ENCODE measurements at regions not wholly inside any gene's neighbourhood (a gene's known extent, or its start where the extent isn't known, plus 50 kb on each side); places are given as distances from the start of the nearest gene placed in this dataset.

GRCh38 chr4:58499182-58499581 lies 1389.0 kb upstream of the IGFBP7 start:
- in situ Hi-C loops (cut with MboI; ENCODE audit: low pct_ligation_motif_present in 1 of 4, low pct_unique_long_range_greater_than_20kb in 1 of 4, low sequenced_read_pairs in 3 of 4): no loop called here

DNA sequence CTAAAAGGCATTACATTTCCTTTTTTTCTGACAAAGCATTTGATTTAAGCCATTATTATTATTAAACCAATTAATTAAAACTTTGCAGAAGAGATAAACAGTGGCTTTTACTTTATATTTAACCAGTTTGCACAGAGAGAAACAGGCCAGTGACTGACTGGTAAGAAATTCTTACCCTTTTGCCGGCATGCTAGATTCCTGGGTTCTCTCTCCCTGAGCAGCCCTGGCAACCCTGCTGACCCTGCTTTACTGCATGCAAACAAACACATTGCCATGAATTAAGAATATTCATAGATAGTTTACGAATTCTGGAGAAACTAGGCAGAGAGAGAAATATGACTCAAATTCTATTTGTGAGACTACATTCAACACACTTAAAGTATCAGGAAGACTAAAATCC lies 1381.4 kb upstream of the IGFBP7 start:
- Histone ChIP-seq H3K36me3 (no peaks in the 10 kb centered on the region), H3K4me3 (no peak overlapping the region), H3K27me3 (no peaks in the 10 kb centered on the region), H3K4me1 (no peaks in the 10 kb centered on the region), H3K9me3 (no peaks in the 10 kb centered on the region), H3K27ac (no peak overlapping the region)
- TF ChIP-seq EP300 (IDR thresholded peaks at IDR 0.05; ENCODE audit: low read depth): no peak
- TF ChIP-seq CTCF (IDR thresholded peaks at IDR 0.05): no peak
- TF ChIP-seq POLR2AphosphoS5 (IDR thresholded peaks at IDR 0.05): no peak
- TF ChIP-seq POLR2A (IDR thresholded peaks at IDR 0.05): no peak
- DNase-seq: no peak
- 72 to 76% methylated on average over 2 of the region's 2 CpGs for WGBS, 2 donors (ENCODE audit: low coverage in 1 of 2)
- in situ Hi-C loops (cut with MboI; ENCODE audit: low pct_ligation_motif_present in 1 of 4, low pct_unique_long_range_greater_than_20kb in 1 of 4, low sequenced_read_pairs in 3 of 4) (no loop called here), intact Hi-C loops (cut with DNase I; ENCODE audit: low total_unique reads) (no loop called here)

More at GRCh38 chr4:58499182-58499581, 1389.0 kb upstream of the IGFBP7 start:
- H3K27ac ChIP-seq: no peak overlapping the region
- H3K9me3 ChIP-seq: no peaks in the 10 kb centered on the region
- intact Hi-C loops (cut with DNase I; ENCODE audit: low total_unique reads): no loop called here
- H3K36me3 ChIP-seq: no peaks in the 10 kb centered on the region
- no peak overlapping the region for H3K4me3 ChIP-seq
- no peaks in the 10 kb centered on the region for H3K4me1 ChIP-seq
- TF ChIP-seq POLR2AphosphoS5 (IDR thresholded peaks at IDR 0.05): no peak
- no peak for TF ChIP-seq CTCF (IDR thresholded peaks at IDR 0.05)
- TF ChIP-seq POLR2A (IDR thresholded peaks at IDR 0.05): no peak
- no peak for TF ChIP-seq EP300 (IDR thresholded peaks at IDR 0.05; ENCODE audit: low read depth)
- H3K27me3 ChIP-seq: no peaks in the 10 kb centered on the region
- no peak for DNase-seq

DNA sequence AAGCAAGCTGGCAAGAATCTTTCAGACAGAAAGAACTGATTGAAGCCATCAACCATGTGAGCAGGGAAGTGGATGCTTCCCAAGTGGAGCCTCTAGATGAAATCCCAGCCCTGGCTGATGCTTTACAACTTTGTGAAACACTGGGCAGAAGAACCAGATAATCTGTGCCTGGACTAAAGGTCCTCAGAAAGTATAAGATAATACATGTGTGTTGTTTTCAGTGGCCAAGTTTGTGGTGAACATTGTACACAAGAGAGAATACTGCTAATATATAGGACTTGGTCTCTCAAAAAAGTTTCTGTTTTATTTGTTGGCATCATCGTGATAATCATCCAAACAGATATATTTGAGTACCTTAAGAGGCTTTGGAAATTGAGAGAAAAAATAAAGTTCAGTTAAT lies 1367.8 kb upstream of the IGFBP7 start:
- TF ChIP-seq CTCF (IDR thresholded peaks at IDR 0.05): no peak
- no peak for TF ChIP-seq POLR2AphosphoS5 (IDR thresholded peaks at IDR 0.05)
- in situ Hi-C loops (cut with MboI; ENCODE audit: low pct_ligation_motif_present in 1 of 4, low pct_unique_long_range_greater_than_20kb in 1 of 4, low sequenced_read_pairs in 3 of 4): no loop called here
- no peak overlapping the region for H3K4me3 ChIP-seq
- 73 to 78% methylated on average over 1 of the region's 1 CpG for WGBS, 2 donors (ENCODE audit: low coverage in 1 of 2)
- no peaks in the 10 kb centered on the region for H3K4me1 ChIP-seq
- H3K27me3 ChIP-seq: no peaks in the 10 kb centered on the region
- no peaks in the 10 kb centered on the region for H3K36me3 ChIP-seq
- intact Hi-C loops (cut with DNase I; ENCODE audit: low total_unique reads): no loop called here
- H3K27ac ChIP-seq: no peak overlapping the region
- no peaks in the 10 kb centered on the region for H3K9me3 ChIP-seq
- DNase-seq: no peak

DNA sequence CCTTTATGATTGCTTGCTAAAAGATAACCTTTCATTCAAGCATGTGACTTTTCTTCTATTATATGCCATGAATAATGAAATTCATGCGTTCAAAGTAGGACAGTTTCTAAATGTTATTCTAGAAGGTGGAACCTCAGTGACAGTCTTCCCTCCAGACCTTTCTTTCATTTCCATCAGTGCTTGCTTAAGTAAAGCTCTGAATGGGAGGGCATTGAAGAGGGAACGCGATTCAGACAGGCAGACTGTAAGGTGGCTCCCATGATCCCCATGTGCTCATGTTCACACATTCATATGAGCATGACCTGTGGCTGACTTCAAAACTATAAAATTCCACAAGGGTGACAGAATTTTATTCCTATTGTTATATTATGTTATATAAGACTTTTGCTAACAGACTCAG lies 1367.3 kb upstream of the IGFBP7 start:
- no peaks in the 10 kb centered on the region for H3K36me3 ChIP-seq
- H3K9me3 ChIP-seq: no peaks in the 10 kb centered on the region
- no peak overlapping the region for H3K4me3 ChIP-seq
- in situ Hi-C loops (cut with MboI; ENCODE audit: low pct_ligation_motif_present in 1 of 4, low pct_unique_long_range_greater_than_20kb in 1 of 4, low sequenced_read_pairs in 3 of 4) (no loop called here), intact Hi-C loops (cut with DNase I; ENCODE audit: low total_unique reads) (no loop called here)
- no peak overlapping the region for H3K27ac ChIP-seq
- no peaks in the 10 kb centered on the region for H3K27me3 ChIP-seq
- H3K4me1 ChIP-seq: no peaks in the 10 kb centered on the region
- no peak for DNase-seq
- WGBS, 2 donors (ENCODE audit: low coverage in 1 of 2): 72 to 82% methylated on average over 3 of the region's 3 CpGs
- TF ChIP-seq EP300 (IDR thresholded peaks at IDR 0.05; ENCODE audit: low read depth) (no peak), POLR2A (IDR thresholded peaks at IDR 0.05) (no peak)

DNA sequence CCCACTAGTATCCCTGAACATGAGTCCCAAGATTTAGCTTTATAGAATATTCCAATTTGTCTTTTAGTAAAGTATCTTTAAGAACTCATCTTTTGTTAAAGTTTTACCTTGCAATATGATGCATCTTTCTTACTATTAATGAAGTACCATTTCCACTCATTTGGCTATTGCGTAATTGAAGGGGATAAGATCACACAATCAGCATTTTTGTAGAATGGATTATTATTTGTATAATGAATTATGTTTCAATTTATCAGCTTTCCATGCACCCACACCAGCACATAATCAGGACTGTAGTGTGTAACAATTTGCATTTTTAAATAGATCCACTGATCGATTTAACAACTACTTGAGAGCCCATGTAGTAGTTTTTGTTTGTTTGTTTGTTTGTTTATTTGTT lies 1364.9 kb upstream of the IGFBP7 start:
- in situ Hi-C loops (cut with MboI; ENCODE audit: low pct_ligation_motif_present in 1 of 4, low pct_unique_long_range_greater_than_20kb in 1 of 4, low sequenced_read_pairs in 3 of 4): no loop called here
- TF ChIP-seq POLR2AphosphoS5 (IDR thresholded peaks at IDR 0.05): no peak
- no peak for TF ChIP-seq EP300 (IDR thresholded peaks at IDR 0.05; ENCODE audit: low read depth)
- no peak for TF ChIP-seq CTCF (IDR thresholded peaks at IDR 0.05)
- TF ChIP-seq POLR2A (IDR thresholded peaks at IDR 0.05): no peak
- intact Hi-C loops (cut with DNase I; ENCODE audit: low total_unique reads): no loop called here

More for the DNA sequence above, 1364.9 kb upstream of the IGFBP7 start:
- Histone ChIP-seq H3K4me3 (no peak overlapping the region), H3K4me1 (no peaks in the 10 kb centered on the region), H3K9me3 (no peaks in the 10 kb centered on the region), H3K27me3 (no peaks in the 10 kb centered on the region), H3K27ac (no peak overlapping the region), H3K36me3 (no peaks in the 10 kb centered on the region)
- WGBS, 2 donors (ENCODE audit: low coverage in 1 of 2): 71 to 76% methylated on average over 2 of the region's 2 CpGs
- DNase-seq: no peak

All from transverse colon (tissue), 4 donors.